ENCODE measurements at regions not wholly inside any gene's neighbourhood (a gene's known extent, or its start where the extent isn't known, plus 50 kb on each side); places are given as distances from the start of the nearest gene placed in this dataset.
"Not testable (repeated sequence)": the region's sequence is repeated elsewhere in the genome, so short reads cannot be mapped to it uniquely, and the experiment has no call there.

DNA sequence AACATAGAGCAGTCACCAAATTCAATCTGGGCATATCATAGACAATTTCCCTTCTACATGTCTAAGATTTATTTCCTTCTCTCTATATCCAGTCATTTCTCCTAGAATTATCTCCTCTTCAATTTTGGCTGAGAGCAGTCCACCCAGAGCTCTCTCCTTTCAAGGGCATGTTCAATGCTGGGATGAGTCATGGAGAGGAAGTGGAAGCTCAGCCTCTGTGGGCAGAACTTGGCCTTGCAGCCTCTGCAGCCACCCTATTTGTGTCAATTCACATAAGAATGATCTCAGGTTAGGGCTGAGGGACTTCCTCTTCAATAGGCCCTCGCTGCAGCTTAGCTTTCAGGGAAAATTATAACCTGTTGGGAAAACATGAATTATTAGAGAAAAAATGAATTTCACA is 560.8 kb downstream of the POM121L12 start:
- H3K36me3 Mint-ChIP-seq (ENCODE audit: low read depth), result no peaks in the 10 kb centered on the region

DNA sequence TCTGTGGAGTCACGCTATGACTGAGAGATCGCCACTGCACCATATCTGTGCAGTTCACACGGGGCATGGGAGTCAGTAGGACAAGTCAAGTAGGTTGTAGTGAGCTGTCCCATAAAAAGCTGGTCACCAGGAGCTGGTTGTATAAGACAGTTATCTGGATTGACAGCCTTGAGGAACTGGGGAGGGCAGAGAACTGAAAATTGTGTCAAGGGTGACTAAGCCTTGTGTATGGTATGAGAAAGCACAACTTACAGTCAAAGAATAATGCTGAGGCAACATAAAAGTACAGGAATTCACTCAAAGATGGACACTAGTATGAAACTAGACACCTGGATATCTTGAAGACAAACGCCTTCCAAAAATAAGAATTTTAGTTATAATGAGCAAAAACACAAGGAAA is 564.9 kb downstream of the POM121L12 start:
- H3K27ac Mint-ChIP-seq, result no peak overlapping the region
- ChIA-PET POLR2A (no interaction called here), CTCF (no interaction called here)
- no peak for DNase-seq
- peaks cover 19% of the 10 kb centered on the region for H3K9me3 Mint-ChIP-seq
- H3K36me3 Mint-ChIP-seq (ENCODE audit: low read depth), result no peaks in the 10 kb centered on the region
- H3K27me3 Mint-ChIP-seq, result no peaks in the 10 kb centered on the region
- no peaks in the 10 kb centered on the region for H3K4me1 Mint-ChIP-seq
- H3K4me3 Mint-ChIP-seq, result no peak overlapping the region

More for the DNA sequence above, 560.8 kb downstream of the POM121L12 start:
- Mint-ChIP-seq H3K27me3 (no peaks in the 10 kb centered on the region), H3K4me1 (no peaks in the 10 kb centered on the region), H3K9me3 (peaks cover 17% of the 10 kb centered on the region), H3K27ac (no peak overlapping the region), H3K4me3 (no peak overlapping the region)
- ChIA-PET POLR2A (no interaction called here), CTCF (no interaction called here)
- DNase-seq, result no peak

DNA sequence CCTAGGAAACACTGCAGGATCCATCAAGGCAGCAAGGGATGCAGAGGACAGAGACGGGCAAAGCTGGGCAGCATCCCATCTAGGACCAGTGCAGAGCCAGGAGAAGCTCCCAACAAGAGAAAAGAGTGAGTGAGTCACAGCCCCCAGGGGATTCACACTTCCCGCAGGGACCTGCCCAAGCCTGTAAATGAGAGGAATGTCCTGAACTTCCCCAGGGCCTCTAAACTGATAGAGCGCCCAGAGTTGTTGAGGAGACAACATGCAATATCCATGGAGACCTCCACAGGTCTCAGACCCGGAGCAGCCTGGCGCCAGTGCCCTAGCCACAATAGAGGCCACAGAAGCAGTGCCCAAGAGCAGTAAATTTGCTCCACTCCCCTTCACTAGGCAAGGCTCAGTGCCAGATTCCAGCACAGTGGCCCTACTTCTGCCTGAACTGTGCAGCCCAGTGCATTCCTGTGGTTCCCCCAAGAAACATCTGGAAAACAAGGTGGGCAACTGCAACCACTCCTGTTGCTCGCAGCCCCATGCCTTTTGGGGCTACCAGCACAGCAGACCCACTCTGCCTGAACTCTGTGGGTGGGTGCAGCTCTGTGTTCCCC is 567.5 kb downstream of the POM121L12 start:
- POLR2A ChIA-PET, result no interaction called here

DNA sequence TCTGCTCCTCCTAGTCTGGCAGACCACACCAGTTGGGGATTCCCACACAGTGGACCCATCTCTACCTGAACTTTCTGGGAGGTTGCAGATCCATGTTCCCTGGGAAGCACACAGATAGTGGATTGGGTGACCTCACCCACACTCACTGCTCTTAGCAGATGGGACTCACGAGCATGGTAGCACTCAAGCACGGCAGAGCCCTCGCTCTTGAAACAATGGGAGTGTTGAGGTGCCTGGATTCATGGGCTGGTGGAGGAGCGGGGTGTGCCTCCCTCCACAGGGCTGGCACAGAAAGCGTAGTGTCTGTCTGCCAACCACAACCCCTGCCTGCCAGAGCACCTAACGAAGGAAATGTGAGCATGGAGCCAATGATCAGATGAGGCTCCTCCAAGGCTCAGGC is 568.0 kb downstream of the POM121L12 start:
- ChIA-PET POLR2A (no interaction called here), CTCF (no interaction called here)
- no peaks in the 10 kb centered on the region for H3K4me1 Mint-ChIP-seq
- H3K27me3 Mint-ChIP-seq, result no peaks in the 10 kb centered on the region
- no peaks in the 10 kb centered on the region for H3K36me3 Mint-ChIP-seq (ENCODE audit: low read depth)
- H3K9me3 Mint-ChIP-seq, result peaks cover 19% of the 10 kb centered on the region
- no peak overlapping the region for H3K4me3 Mint-ChIP-seq
- no peak overlapping the region for H3K27ac Mint-ChIP-seq
- DNase-seq, result no peak

More for the DNA sequence above, 567.5 kb downstream of the POM121L12 start:
- no peak for DNase-seq
- Mint-ChIP-seq H3K9me3 (peaks cover 19% of the 10 kb centered on the region), H3K36me3 (ENCODE audit: low read depth) (no peaks in the 10 kb centered on the region), H3K4me1 (no peaks in the 10 kb centered on the region), H3K27me3 (no peaks in the 10 kb centered on the region), H3K4me3 (no peak overlapping the region), H3K27ac (no peak overlapping the region)
- CTCF ChIA-PET, result no interaction called here

DNA sequence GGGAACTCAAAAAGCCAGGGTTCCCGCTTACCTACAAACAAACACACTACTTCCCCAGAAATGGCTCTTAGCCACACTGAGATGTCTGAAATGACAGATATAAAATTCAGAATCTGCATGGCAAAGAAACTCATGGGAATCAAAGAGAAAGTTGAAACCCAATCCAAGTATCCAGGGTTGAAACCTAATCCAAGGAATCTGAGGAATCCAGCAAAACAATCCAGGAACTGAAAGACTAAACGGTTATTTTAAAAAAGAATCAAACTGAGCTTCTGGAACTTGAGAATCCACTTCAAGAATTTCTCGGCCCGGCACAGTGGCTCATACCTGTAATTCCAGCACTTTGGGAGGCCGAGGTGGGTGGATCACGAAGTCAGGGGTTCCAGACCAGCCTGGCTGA is 568.8 kb downstream of the POM121L12 start:
- no peak overlapping the region for H3K27ac Mint-ChIP-seq
- no peak for DNase-seq
- CTCF ChIA-PET, result no interaction called here

DNA sequence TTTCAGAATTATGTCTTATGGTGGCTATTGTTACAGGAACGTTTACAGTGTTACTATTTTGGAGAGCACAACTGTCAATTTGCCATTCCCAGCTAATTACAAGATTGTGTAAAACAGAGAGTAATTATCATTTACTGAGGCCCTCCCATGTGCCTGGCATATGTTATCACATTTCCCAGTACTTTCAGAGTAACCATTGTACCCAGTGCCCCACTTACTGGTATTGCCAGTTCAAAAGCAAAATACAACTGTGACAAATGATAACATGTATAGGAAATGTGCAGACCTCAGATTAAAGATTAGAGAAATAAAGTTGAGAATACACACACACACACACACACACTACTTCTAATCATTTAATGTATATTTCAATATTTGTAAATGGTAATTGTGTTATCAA is 572.5 kb downstream of the POM121L12 start:
- H3K27ac Mint-ChIP-seq, result no peak overlapping the region
- no peaks in the 10 kb centered on the region for H3K4me1 Mint-ChIP-seq
- CTCF ChIA-PET, result no interaction called here

More for the DNA sequence above, 568.8 kb downstream of the POM121L12 start:
- Mint-ChIP-seq H3K9me3 (peaks cover 19% of the 10 kb centered on the region), H3K27me3 (no peaks in the 10 kb centered on the region), H3K4me1 (no peaks in the 10 kb centered on the region), H3K4me3 (no peak overlapping the region), H3K36me3 (ENCODE audit: low read depth) (no peaks in the 10 kb centered on the region)
- POLR2A ChIA-PET, result no interaction called here

DNA sequence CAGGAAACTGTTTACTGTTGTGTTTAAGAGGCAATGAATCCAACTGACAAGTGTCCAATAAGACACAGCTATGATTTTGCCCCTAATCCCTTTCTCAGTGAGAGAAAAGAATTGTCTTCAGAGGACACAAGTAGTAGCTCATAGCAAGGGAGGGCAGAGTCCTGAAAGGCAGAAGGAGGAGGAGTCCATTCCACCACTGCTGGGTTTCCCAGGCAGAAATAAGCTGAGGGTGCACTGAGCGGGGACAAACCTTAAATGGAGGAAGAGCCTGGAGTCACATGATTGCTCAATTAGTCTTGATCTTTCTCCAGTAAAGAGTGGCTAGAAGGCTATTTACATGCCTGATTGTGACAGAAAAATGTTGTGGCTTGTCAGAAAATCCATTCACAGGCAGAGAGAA is 573.8 kb downstream of the POM121L12 start:
- Mint-ChIP-seq H3K4me3 (no peak overlapping the region), H3K36me3 (ENCODE audit: low read depth) (no peaks in the 10 kb centered on the region), H3K27ac (no peak overlapping the region), H3K4me1 (no peaks in the 10 kb centered on the region), H3K27me3 (no peaks in the 10 kb centered on the region), H3K9me3 (peaks cover 10% of the 10 kb centered on the region)
- CTCF ChIA-PET, result no interaction called here
- POLR2A ChIA-PET, result no interaction called here
- no peak for DNase-seq

More for the DNA sequence above, 572.5 kb downstream of the POM121L12 start:
- POLR2A ChIA-PET, result no interaction called here
- Mint-ChIP-seq H3K9me3 (peaks cover 7% of the 10 kb centered on the region), H3K27me3 (no peaks in the 10 kb centered on the region), H3K4me3 (no peak overlapping the region), H3K36me3 (ENCODE audit: low read depth) (no peaks in the 10 kb centered on the region)
- no peak for DNase-seq

DNA sequence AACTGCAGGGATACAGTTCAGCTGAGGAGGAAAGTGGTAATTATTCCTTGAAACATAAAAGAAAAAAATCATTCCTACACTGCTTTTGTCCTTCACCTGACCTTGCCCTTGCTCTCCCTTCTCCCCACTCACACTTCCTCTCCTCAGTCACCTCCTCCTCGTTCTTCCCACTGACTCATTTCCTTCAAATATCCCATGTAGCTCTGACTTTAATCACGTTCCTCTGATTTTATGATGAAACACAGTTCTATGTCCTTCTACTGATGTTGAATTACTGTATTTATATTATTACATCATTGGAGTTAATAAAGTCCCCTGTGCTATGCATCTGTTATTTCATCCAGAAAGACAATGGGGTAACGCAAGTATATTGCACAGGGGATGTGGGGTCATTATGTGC is 575.6 kb downstream of the POM121L12 start:
- POLR2A ChIA-PET, result no interaction called here
- Mint-ChIP-seq H3K4me3 (no peak overlapping the region), H3K27me3 (no peaks in the 10 kb centered on the region), H3K4me1 (no peaks in the 10 kb centered on the region), H3K9me3 (peaks cover 11% of the 10 kb centered on the region), H3K27ac (no peak overlapping the region), H3K36me3 (ENCODE audit: low read depth) (no peaks in the 10 kb centered on the region)
- no peak for DNase-seq
- CTCF ChIA-PET, result no interaction called here

DNA sequence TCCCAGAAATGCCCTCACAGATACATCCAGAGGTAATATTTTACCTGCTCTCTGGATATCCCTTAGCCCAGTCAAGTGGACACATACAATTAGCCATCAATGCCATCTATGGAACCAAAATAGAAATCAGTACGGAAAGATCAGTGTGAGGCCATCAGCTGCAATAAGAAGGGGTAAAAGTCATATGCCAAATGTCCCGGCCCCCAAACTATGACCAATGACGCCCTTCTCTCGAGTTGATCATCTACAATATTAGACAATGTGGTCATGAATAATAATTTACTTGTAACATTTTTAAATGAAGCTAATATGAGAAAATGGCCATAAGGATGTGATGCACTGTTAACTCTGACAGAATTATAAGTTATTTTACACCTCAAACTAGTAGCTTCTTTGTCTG is 588.9 kb downstream of the POM121L12 start:
- ChIA-PET POLR2A (no interaction called here), CTCF (no interaction called here)
- H3K9me3 Mint-ChIP-seq, result peaks cover 16% of the 10 kb centered on the region
- H3K4me1 Mint-ChIP-seq, result no peaks in the 10 kb centered on the region
- no peaks in the 10 kb centered on the region for H3K36me3 Mint-ChIP-seq (ENCODE audit: low read depth)
- H3K27me3 Mint-ChIP-seq, result no peaks in the 10 kb centered on the region
- no peak overlapping the region for H3K4me3 Mint-ChIP-seq
- DNase-seq, result no peak
- H3K27ac Mint-ChIP-seq, result no peak overlapping the region

DNA sequence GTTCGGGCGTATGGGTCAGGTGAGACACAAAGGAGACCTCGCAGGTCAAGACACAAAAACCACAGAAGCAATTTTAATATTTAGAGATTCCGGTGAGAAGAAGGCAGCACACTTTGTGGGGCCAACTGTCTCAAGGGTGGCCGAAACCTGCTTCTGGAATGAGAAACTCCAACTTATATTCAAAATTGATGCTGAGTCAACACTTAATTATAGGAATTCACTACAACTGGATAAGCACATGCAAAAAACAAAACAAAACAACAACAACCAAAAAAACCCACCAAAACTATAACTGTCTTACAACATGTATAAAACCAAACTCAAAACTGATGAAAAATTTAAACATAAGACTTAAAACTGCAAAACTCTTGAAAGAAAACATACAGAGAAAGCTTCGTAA is 593.3 kb downstream of the POM121L12 start:
- H3K4me3 Mint-ChIP-seq, result no peak overlapping the region
- ChIA-PET POLR2A (no interaction called here), CTCF (no interaction called here)
- H3K27ac Mint-ChIP-seq, result no peak overlapping the region
- H3K36me3 Mint-ChIP-seq (ENCODE audit: low read depth), result no peaks in the 10 kb centered on the region
- no peaks in the 10 kb centered on the region for H3K27me3 Mint-ChIP-seq
- H3K9me3 Mint-ChIP-seq, result peaks cover 15% of the 10 kb centered on the region
- DNase-seq, result no peak
- H3K4me1 Mint-ChIP-seq, result no peaks in the 10 kb centered on the region

DNA sequence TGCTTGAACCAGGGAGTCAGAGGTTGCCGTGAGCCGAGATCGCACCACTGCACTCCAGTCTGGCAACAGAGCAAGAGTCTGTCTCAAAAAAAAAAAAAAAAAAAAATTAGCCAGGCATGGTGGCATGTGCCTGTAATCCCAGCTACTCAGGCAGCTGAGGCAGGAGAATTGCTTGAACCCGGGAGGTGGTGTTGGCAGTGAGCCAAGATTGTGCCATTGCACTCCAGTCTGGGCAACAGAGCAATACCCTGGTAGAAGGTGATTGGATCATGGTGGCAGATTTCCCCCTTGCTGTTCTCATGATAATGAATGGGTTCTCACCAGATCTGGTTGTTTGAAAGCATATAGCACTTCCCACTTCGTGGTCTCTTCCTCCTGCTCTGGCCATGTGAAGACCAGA is 599.8 kb downstream of the POM121L12 start:
- CTCF ChIA-PET; H3K4me3 Mint-ChIP-seq; H3K27me3 Mint-ChIP-seq; POLR2A ChIA-PET; H3K36me3 Mint-ChIP-seq (ENCODE audit: low read depth); DNase-seq; H3K4me1 Mint-ChIP-seq; H3K27ac Mint-ChIP-seq: not testable (repeated sequence)
- H3K9me3 Mint-ChIP-seq, result peaks cover 23% of the 10 kb centered on the region

DNA sequence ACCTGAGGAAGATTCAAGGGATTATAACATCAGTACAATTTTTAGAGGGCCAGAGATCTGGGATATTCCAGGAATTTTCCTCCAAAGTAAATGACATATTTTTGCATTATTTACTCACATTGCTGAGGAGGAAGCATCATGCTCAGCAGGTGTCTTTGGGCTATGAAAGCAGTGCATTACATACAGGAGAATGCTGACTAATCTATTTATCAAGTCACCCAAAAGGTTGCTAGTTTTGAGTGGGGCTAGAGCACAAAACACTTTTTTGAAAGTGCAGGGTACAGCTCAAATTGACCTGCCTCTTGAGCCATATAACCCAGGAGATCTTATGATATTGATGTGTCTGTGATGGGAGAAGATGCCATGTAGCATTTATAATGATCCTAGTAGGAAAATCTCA is 603.1 kb downstream of the POM121L12 start:
- no peak overlapping the region for H3K4me3 Mint-ChIP-seq
- no peaks in the 10 kb centered on the region for H3K27me3 Mint-ChIP-seq
- H3K4me1 Mint-ChIP-seq, result no peaks in the 10 kb centered on the region
- peaks cover 19% of the 10 kb centered on the region for H3K9me3 Mint-ChIP-seq
- no peaks in the 10 kb centered on the region for H3K36me3 Mint-ChIP-seq (ENCODE audit: low read depth)
- no peak overlapping the region for H3K27ac Mint-ChIP-seq
- no peak for DNase-seq
- POLR2A ChIA-PET, result no interaction called here
- CTCF ChIA-PET, result no interaction called here

DNA sequence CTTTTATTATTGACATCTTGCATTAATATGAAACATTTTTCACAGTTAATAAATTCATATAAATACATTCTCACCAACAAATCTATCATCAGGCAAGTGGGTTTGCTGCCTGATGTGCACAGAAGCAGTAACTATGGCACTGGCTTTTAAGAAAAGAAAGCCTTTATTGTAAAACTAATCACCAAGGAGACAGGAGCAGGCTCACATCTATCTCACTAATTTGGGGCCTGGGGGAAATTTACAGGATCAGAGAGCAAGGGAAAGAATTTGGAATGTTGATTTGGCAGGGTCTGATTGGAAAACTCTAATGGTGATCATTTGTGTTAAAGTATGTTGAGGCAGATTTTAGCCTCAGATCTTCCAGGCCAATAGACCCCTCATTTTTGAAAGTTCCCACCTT is 605.7 kb downstream of the POM121L12 start:
- Mint-ChIP-seq H3K27ac (no peak overlapping the region), H3K9me3 (peaks cover 11% of the 10 kb centered on the region)
- CTCF ChIA-PET, result no interaction called here

DNA sequence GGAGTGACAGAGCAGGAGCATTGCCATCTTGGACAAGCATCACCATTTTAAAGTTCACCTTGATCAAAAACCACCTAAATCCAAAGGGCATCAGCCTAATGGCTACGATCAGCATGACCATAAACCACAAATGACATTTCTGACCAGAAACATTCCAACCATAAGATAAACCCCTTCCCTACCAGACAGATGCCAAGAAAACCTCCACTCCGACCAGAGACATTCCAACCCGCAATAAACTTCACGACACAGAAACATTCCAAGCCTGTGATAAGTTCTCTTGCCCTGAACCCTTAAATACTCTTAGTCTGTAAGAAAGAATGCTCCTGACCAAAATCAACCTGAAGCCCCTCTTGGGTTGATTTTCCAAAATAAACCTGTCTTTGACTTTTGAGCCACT is 606.9 kb downstream of the POM121L12 start:
- H3K27me3 Mint-ChIP-seq, result no peaks in the 10 kb centered on the region
- POLR2A ChIA-PET, result no interaction called here
- H3K27ac Mint-ChIP-seq, result no peak overlapping the region
- CTCF ChIA-PET, result no interaction called here
- H3K36me3 Mint-ChIP-seq (ENCODE audit: low read depth), result no peaks in the 10 kb centered on the region
- DNase-seq, result no peak
- peaks cover 11% of the 10 kb centered on the region for H3K9me3 Mint-ChIP-seq
- H3K4me1 Mint-ChIP-seq, result no peaks in the 10 kb centered on the region
- H3K4me3 Mint-ChIP-seq, result no peak overlapping the region

More for the DNA sequence above, 605.7 kb downstream of the POM121L12 start:
- no peaks in the 10 kb centered on the region for H3K4me1 Mint-ChIP-seq
- no peak for DNase-seq
- no peak overlapping the region for H3K4me3 Mint-ChIP-seq
- no peaks in the 10 kb centered on the region for H3K36me3 Mint-ChIP-seq (ENCODE audit: low read depth)
- POLR2A ChIA-PET, result no interaction called here
- H3K27me3 Mint-ChIP-seq, result no peaks in the 10 kb centered on the region

DNA sequence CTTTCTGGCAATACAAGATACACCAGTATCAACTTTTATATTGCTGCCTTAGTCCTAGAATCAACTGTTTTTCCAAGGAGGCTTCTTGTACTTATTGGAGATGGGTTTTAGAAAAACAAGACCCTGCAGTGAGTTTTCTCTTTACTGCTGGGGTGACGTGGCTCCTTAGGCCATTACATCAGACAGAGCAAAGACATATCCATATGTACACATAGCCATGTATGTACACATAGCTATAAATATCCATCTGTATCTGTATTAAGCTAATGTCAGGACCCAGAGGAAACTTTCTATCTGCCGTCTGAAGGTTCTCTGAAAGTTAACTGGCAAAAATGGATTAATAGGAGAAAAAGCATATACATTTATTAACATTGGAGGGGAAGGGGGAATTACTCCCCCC is 607.4 kb downstream of the POM121L12 start:
- ChIA-PET CTCF (no interaction called here), POLR2A (no interaction called here)
- Mint-ChIP-seq H3K36me3 (ENCODE audit: low read depth) (no peaks in the 10 kb centered on the region), H3K27ac (no peak overlapping the region), H3K4me1 (no peaks in the 10 kb centered on the region), H3K27me3 (no peaks in the 10 kb centered on the region), H3K4me3 (no peak overlapping the region), H3K9me3 (peaks cover 11% of the 10 kb centered on the region)
- DNase-seq, result no peak
